ENCODE measurements at regions not wholly inside any gene's neighbourhood (a gene's known extent, or its start where the extent isn't known, plus 50 kb on each side); places are given as distances from the start of the nearest gene placed in this dataset.
A peak's percentile ranks its signal among the peaks of the same experiment; 100 is the strongest.
"Not testable (repeated sequence)": the region's sequence is repeated elsewhere in the genome, so short reads cannot be mapped to it uniquely, and the experiment has no call there.

- no peaks in the 10 kb centered on the region for H3K9me3 Mint-ChIP-seq
- TF ChIP-seq, protein P1, sequence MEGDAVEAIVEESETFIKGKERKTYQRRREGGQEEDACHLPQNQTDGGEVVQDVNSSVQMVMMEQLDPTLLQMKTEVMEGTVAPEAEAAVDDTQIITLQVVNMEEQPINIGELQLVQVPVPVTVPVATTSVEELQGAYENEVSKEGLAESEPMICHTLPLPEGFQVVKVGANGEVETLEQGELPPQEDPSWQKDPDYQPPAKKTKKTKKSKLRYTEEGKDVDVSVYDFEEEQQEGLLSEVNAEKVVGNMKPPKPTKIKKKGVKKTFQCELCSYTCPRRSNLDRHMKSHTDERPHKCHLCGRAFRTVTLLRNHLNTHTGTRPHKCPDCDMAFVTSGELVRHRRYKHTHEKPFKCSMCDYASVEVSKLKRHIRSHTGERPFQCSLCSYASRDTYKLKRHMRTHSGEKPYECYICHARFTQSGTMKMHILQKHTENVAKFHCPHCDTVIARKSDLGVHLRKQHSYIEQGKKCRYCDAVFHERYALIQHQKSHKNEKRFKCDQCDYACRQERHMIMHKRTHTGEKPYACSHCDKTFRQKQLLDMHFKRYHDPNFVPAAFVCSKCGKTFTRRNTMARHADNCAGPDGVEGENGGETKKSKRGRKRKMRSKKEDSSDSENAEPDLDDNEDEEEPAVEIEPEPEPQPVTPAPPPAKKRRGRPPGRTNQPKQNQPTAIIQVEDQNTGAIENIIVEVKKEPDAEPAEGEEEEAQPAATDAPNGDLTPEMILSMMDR (IDR thresholded peaks at IDR 0.05), result no peak
- no peaks in the 10 kb centered on the region for H3K36me3 ChIP-seq (ENCODE audit: control insufficient read depth, insufficient read depth, low read length)
- H3K9me3 ChIP-seq (ENCODE audit: control insufficient read depth, insufficient read depth, low read length), result no peaks in the 10 kb centered on the region
- H3K27me3 ChIP-seq (ENCODE audit: control insufficient read depth, insufficient read depth, low read length), result no peaks in the 10 kb centered on the region
- no peaks in the 10 kb centered on the region for H3K36me3 Mint-ChIP-seq
- 50% methylated on average over 1 of the region's 1 CpG for WGBS (ENCODE audit: insufficient coverage)
- H3K27ac Mint-ChIP-seq, result no peak overlapping the region
- DNase-seq (no peak), ATAC-seq (no peak)
- H3K4me3 ChIP-seq (ENCODE audit: low read length), result no peak overlapping the region
- H3K4me3 Mint-ChIP-seq, result no peak overlapping the region
- H3K27ac ChIP-seq (ENCODE audit: low read length), result no peak overlapping the region
- peaks cover 4 to 8% of the 10 kb centered on the region in 2 donors for H3K4me1 Mint-ChIP-seq
- H3K27me3 Mint-ChIP-seq (ENCODE audit: low read depth in 2 of 2), result peaks cover 2 to 38% of the 10 kb centered on the region in 2 donors
- H3K4me1 ChIP-seq (ENCODE audit: control insufficient read depth, insufficient read depth, low read length), result no peaks in the 10 kb centered on the region
- intact Hi-C loops (cut with micrococcal nuclease), result loop anchor here (5.0 to 10.0 kb wide), 2 partner anchors 427 to 555 kb away; partner anchors contain the start of gene ARL15
These were observed 115.7 kb downstream of the ESM1 start for GRCh38 chr5:54869691-54870090.

- H3K27me3 Mint-ChIP-seq (ENCODE audit: low read depth in 2 of 2), result peaks cover 2 to 32% of the 10 kb centered on the region in 2 donors
- H3K36me3 Mint-ChIP-seq, result no peaks in the 10 kb centered on the region
- TF ChIP-seq, protein P1 (IDR thresholded peaks at IDR 0.05), result no peak
- H3K4me3 ChIP-seq (ENCODE audit: low read length), result no peak overlapping the region
- no peaks in the 10 kb centered on the region for H3K27me3 ChIP-seq (ENCODE audit: control insufficient read depth, insufficient read depth, low read length)
- 74% methylated on average over 11 of the region's 12 CpGs for WGBS (ENCODE audit: insufficient coverage)
- DNase-seq, result no peak
- no peak overlapping the region for H3K4me3 Mint-ChIP-seq
- H3K36me3 ChIP-seq (ENCODE audit: control insufficient read depth, insufficient read depth, low read length), result no peaks in the 10 kb centered on the region
- no peaks in the 10 kb centered on the region for H3K4me1 ChIP-seq (ENCODE audit: control insufficient read depth, insufficient read depth, low read length)
- peaks cover 4 to 8% of the 10 kb centered on the region in 2 donors for H3K4me1 Mint-ChIP-seq
- H3K9me3 ChIP-seq (ENCODE audit: control insufficient read depth, insufficient read depth, low read length), result no peaks in the 10 kb centered on the region
- intact Hi-C loops (cut with micrococcal nuclease), result loop anchor here (5.0 to 10.0 kb wide), 2 partner anchors 426 to 554 kb away; partner anchors contain the start of gene ARL15
- no peak overlapping the region for H3K27ac ChIP-seq (ENCODE audit: low read length)
- no peaks in the 10 kb centered on the region for H3K9me3 Mint-ChIP-seq
- ATAC-seq, result no peak
- no peak overlapping the region for H3K27ac Mint-ChIP-seq
These were observed 116.6 kb downstream of the ESM1 start for GRCh38 chr5:54868511-54869483.

DNA sequence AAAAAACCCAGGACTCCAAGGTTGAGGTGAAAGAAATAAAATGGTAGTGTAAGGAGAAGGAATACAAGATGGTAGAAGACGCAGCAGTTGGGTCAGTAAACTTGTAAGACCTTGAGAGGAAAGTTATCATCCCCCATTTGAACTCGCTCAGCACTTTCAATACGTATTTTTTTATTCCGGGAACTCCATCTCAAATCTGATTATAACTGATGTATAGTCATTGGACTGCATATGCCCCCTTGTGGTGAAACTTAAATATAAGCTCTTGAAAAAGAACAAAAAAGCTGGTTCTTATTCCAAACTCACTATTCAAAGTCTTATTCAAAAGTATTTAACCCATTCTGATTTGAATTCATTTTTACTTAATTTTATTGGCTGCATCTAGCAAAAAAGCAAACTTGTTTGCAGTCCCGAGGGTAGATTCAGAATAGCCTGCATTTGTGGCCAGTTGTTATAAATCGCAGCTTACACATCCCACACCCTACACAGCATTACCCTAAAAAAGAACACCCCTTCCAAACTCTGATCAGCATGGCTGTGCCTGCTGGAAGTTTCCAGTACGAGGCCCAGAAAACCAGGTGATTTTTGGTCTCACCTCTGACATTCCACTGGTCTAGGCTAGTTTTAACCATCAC, 118.0 kb downstream of the ESM1 start:
- H3K27ac ChIP-seq (ENCODE audit: low read length), result no peak overlapping the region
- H3K4me1 Mint-ChIP-seq, result peaks cover 4 to 8% of the 10 kb centered on the region in 2 donors
- H3K4me3 ChIP-seq (ENCODE audit: low read length), result no peak overlapping the region
- TF ChIP-seq, protein P1 (IDR thresholded peaks at IDR 0.05), result peak; percentile 80
- no peaks in the 10 kb centered on the region for H3K4me1 ChIP-seq (ENCODE audit: control insufficient read depth, insufficient read depth, low read length)
- 57% methylated on average over 3 of the region's 7 CpGs for WGBS (ENCODE audit: insufficient coverage)
- no peaks in the 10 kb centered on the region for H3K36me3 ChIP-seq (ENCODE audit: control insufficient read depth, insufficient read depth, low read length)
- H3K9me3 Mint-ChIP-seq, result no peaks in the 10 kb centered on the region
- ATAC-seq, result peak; percentile 67 to 78 (median 75)
- no peaks in the 10 kb centered on the region for H3K36me3 Mint-ChIP-seq
- H3K9me3 ChIP-seq (ENCODE audit: control insufficient read depth, insufficient read depth, low read length), result no peaks in the 10 kb centered on the region
- DNase-seq, result peak in 1 of 2 donors; percentile 75
- intact Hi-C loops (cut with micrococcal nuclease), result loop anchor here (1.0 to 10.0 kb wide), 3 partner anchors 350 to 553 kb away; partner anchors contain the start of genes ARL15 and SNX18
- H3K27me3 ChIP-seq (ENCODE audit: control insufficient read depth, insufficient read depth, low read length), result no peaks in the 10 kb centered on the region
- H3K27ac Mint-ChIP-seq, result no peak overlapping the region
- peak overlapping the region; percentile 32 for H3K4me3 Mint-ChIP-seq
- H3K27me3 Mint-ChIP-seq (ENCODE audit: low read depth in 2 of 2), result peaks cover 2 to 40% of the 10 kb centered on the region in 2 donors

DNA sequence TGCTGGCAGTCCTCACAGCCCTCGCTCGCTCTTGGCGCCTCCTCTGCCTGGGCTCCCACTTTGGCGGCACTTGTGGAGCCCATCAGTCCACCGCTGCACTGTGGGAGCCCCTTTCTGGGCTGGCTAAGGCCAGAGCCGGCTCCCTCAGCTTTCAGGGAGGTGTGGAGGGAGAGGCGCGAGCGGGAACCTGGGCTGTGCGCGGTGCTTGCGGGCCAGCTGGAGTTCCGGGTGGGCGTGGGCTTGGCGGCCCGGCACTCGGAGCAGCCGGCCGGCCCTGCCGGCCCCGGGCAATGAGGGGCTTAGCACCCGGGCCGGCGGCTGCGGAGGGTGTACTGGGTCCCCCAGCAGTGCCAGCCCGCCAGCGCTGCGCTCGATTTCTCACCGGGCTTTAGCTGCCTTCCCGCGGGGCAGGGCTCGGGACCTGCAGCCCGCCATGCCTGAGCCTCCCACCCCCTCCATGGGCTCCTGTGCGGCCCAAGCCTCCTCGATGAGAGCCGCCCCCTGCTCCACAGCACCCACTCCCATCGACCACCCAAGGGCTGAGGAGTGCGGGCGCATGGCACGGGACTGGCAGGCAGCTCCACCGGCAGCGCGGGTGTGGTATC, 120.4 kb downstream of the ESM1 start:
- H3K36me3 Mint-ChIP-seq; ATAC-seq; H3K4me3 ChIP-seq (ENCODE audit: low read length); H3K27me3 ChIP-seq (ENCODE audit: control insufficient read depth, insufficient read depth, low read length); DNase-seq; H3K27ac ChIP-seq (ENCODE audit: low read length); H3K4me3 Mint-ChIP-seq; H3K4me1 Mint-ChIP-seq; H3K27ac Mint-ChIP-seq; H3K36me3 ChIP-seq (ENCODE audit: control insufficient read depth, insufficient read depth, low read length); H3K9me3 ChIP-seq (ENCODE audit: control insufficient read depth, insufficient read depth, low read length); H3K9me3 Mint-ChIP-seq; H3K4me1 ChIP-seq (ENCODE audit: control insufficient read depth, insufficient read depth, low read length): not testable (repeated sequence)
- intact Hi-C loops (cut with micrococcal nuclease), result loop anchor here (5.0 to 10.0 kb wide), 2 partner anchors 423 to 550 kb away; partner anchors contain the start of gene ARL15
- WGBS (ENCODE audit: insufficient coverage), result 95% methylated on average over 44 of the region's 44 CpGs
- peaks cover 5 to 22% of the 10 kb centered on the region in 2 donors for H3K27me3 Mint-ChIP-seq (ENCODE audit: low read depth in 2 of 2)
